CD8-positive, alpha-beta memory T cell (primary cell): ENCODE measurements at regions not wholly inside any gene's neighbourhood (a gene's known extent, or its start where the extent isn't known, plus 50 kb on each side); places are given as distances from the start of the nearest gene placed in this dataset.

Experiments
- CTCF ChIA-PET: fragments of 350-600 bp; sonication (Branson Sonifier 250); formaldehyde crosslinking; loops from one replicate; lab custom pipeline; 2021; ENCODE audit warnings: antibody characterized with exemption; lab: Charles Lee
- POLR2A ChIA-PET: fragments of 350-600 bp; sonication (Branson Sonifier 250); formaldehyde crosslinking; loops from one replicate; lab custom pipeline; 2021; ENCODE audit warnings: antibody characterized with exemption; lab: Charles Lee
- DNase-seq, 5 donors: peaks; one replicate each; pipeline versions ENCODE4 v3.0.0 to v3.0.0-alpha.2; 2020 to 2022; ENCODE audit warnings: mixed read lengths in 1 of 5
- H3K27ac ChIP-seq: one replicate; pipeline ENCODE4 v1.7.0; 2013; ENCODE audit warnings: low read depth, mild to moderate bottlenecking, low read length, moderate library complexity
- H3K27me3 ChIP-seq: 2 replicates; pipeline ENCODE4 v1.7.0; 2013; ENCODE audit warnings: low read length, mild to moderate bottlenecking; ENCODE audit not compliant: insufficient read depth, poor library complexity, severe bottlenecking
- H3K36me3 ChIP-seq: 2 replicates; pipeline ENCODE4 v1.7.0; 2013; ENCODE audit warnings: mild to moderate bottlenecking, low read length, moderate library complexity; ENCODE audit not compliant: insufficient read depth
- H3K4me1 ChIP-seq: 2 replicates; pipeline ENCODE4 v1.7.0; 2013; ENCODE audit warnings: mild to moderate bottlenecking, low read length, moderate library complexity; ENCODE audit not compliant: insufficient read depth
- H3K4me3 ChIP-seq: 2 replicates; pipeline ENCODE4 v1.7.0; 2013; ENCODE audit warnings: mild to moderate bottlenecking, low read length
- H3K9me3 ChIP-seq: 2 replicates; pipeline ENCODE4 v1.7.0; 2013; ENCODE audit warnings: mild to moderate bottlenecking, low read length
- H3K27ac Mint-ChIP-seq, 8 donors: one replicate each; pipeline ENCODE4 v1.8.0; 2020 to 2021; ENCODE audit warnings: mixed read lengths in 8 of 8, mild to moderate bottlenecking in 6 of 8, inconsistent platforms in 3 of 8, moderate library complexity in 3 of 8
- H3K27me3 Mint-ChIP-seq, 2 donors: one replicate each; pipeline ENCODE4 v1.8.0; 2020 to 2021; ENCODE audit warnings: mixed read lengths in 2 of 2, mild to moderate bottlenecking in 1 of 2, moderate library complexity in 1 of 2
- H3K36me3 Mint-ChIP-seq, 3 donors: one replicate each; pipeline ENCODE4 v1.8.0; 2020 to 2021; ENCODE audit warnings: mixed read lengths in 3 of 3, inconsistent platforms in 1 of 3, mild to moderate bottlenecking in 1 of 3
- H3K4me1 Mint-ChIP-seq, 3 donors: one replicate each; pipeline ENCODE4 v1.8.0; 2020 to 2021; ENCODE audit warnings: mixed read lengths in 3 of 3, inconsistent platforms in 1 of 3, mild to moderate bottlenecking in 1 of 3
- H3K4me3 Mint-ChIP-seq, 7 donors: one replicate each; pipeline ENCODE4 v1.8.0; 2020 to 2021; ENCODE audit warnings: mixed read lengths in 7 of 7, mild to moderate bottlenecking in 6 of 7, moderate library complexity in 4 of 7, inconsistent platforms in 2 of 7
- H3K9me3 Mint-ChIP-seq, 5 donors: one replicate each; pipeline ENCODE4 v1.8.0; 2020 to 2022; ENCODE audit warnings: mixed read lengths in 5 of 5, mild to moderate bottlenecking in 3 of 5, moderate library complexity in 2 of 5, inconsistent platforms in 1 of 5

- no peak for DNase-seq
- POLR2A ChIA-PET: no interaction called here
- Mint-ChIP-seq H3K4me3 (no peak overlapping the region), H3K9me3 (peaks cover 0 to 9% (median 5%) of the 10 kb centered on the region in 5 donors), H3K4me1 (peaks cover 28 to 37% (median 35%) of the 10 kb centered on the region in 3 donors), H3K36me3 (peaks cover 0 to 32% (median 2%) of the 10 kb centered on the region in 3 donors), H3K27me3 (peaks cover 0 to 2% of the 10 kb centered on the region in 2 donors), H3K27ac (peak overlapping the region in 2 of 8 donors; percentile 12 to 36)
- CTCF ChIA-PET: interaction anchor here (0.9 to 1.0 kb wide), 2 partner anchors 43 to 244 kb away, joined by 3 read pairs; no protein-coding TSS in a partner anchor
- H3K36me3 ChIP-seq: no peaks in the 10 kb centered on the region
- no peaks in the 10 kb centered on the region for H3K9me3 ChIP-seq
- H3K27ac ChIP-seq: no peak overlapping the region
- H3K27me3 ChIP-seq: no peaks in the 10 kb centered on the region
- H3K4me3 ChIP-seq: no peak overlapping the region
- peaks cover 26% of the 10 kb centered on the region for H3K4me1 ChIP-seq
These were observed 407.1 kb upstream of the CFAP20DC start for GRCh38 chr3:59456852-59457485.

- DNase-seq: peak in 3 of 5 donors; percentile 25 to 54 (median 51)
- peaks cover 69 to 77% (median 76%) of the 10 kb centered on the region in 3 donors for H3K4me1 Mint-ChIP-seq
- peak overlapping the region; percentile 18 to 80 (median 72) for H3K4me3 Mint-ChIP-seq
- peaks cover 0 to 12% (median 3%) of the 10 kb centered on the region in 3 donors for H3K36me3 Mint-ChIP-seq
- Histone ChIP-seq H3K27ac (peak overlapping the region; percentile 44), H3K9me3 (no peaks in the 10 kb centered on the region), H3K4me3 (peak overlapping the region; percentile 31), H3K4me1 (peaks cover 64% of the 10 kb centered on the region), H3K36me3 (no peaks in the 10 kb centered on the region), H3K27me3 (no peaks in the 10 kb centered on the region)
- no peaks in the 10 kb centered on the region for H3K9me3 Mint-ChIP-seq
- H3K27ac Mint-ChIP-seq: peak overlapping the region; percentile 85 to 98 (median 92)
- POLR2A ChIA-PET: interaction anchor here (1.0 to 1.2 kb wide), 2 partner anchors 18 to 27 kb away, joined by 4 to 9 read pairs; no protein-coding TSS in a partner anchor
- CTCF ChIA-PET: interaction anchor here (1.0 to 2.1 kb wide), 4 partner anchors 26 to 406 kb away, joined by 3 to 6 read pairs (median 4); no protein-coding TSS in a partner anchor
- peaks cover 0 to 2% of the 10 kb centered on the region in 2 donors for H3K27me3 Mint-ChIP-seq
These were observed 402.2 kb upstream of the CFAP20DC start for GRCh38 chr3:59451800-59452746.

GRCh38 chr3:59450946-59451763 lies 401.3 kb upstream of the CFAP20DC start:
- peaks cover 64% of the 10 kb centered on the region for H3K4me1 ChIP-seq
- peaks cover 0 to 12% (median 3%) of the 10 kb centered on the region in 3 donors for H3K36me3 Mint-ChIP-seq
- H3K9me3 ChIP-seq: no peaks in the 10 kb centered on the region
- H3K36me3 ChIP-seq: no peaks in the 10 kb centered on the region
- no peaks in the 10 kb centered on the region for H3K27me3 Mint-ChIP-seq
- H3K27ac ChIP-seq: peak overlapping the region; percentile 44
- ChIA-PET CTCF (interaction anchor here (1.0 to 2.1 kb wide), 4 partner anchors 25 to 407 kb away, joined by 3 to 6 read pairs (median 4); no protein-coding TSS in a partner anchor), POLR2A (interaction anchor here (1.0 to 1.2 kb wide), 2 partner anchors 19 to 26 kb away, joined by 4 to 9 read pairs; no protein-coding TSS in a partner anchor)
- peaks cover 74 to 84% (median 84%) of the 10 kb centered on the region in 3 donors for H3K4me1 Mint-ChIP-seq
- peak overlapping the region; percentile 31 for H3K4me3 ChIP-seq
- DNase-seq: peak; percentile 21 to 85 (median 81)
- peak overlapping the region; percentile 85 to 98 (median 92) for H3K27ac Mint-ChIP-seq
- peak overlapping the region; percentile 18 to 80 (median 72) for H3K4me3 Mint-ChIP-seq
- no peaks in the 10 kb centered on the region for H3K9me3 Mint-ChIP-seq
- no peaks in the 10 kb centered on the region for H3K27me3 ChIP-seq

GRCh38 chr3:59450437-59450836 lies 400.6 kb upstream of the CFAP20DC start:
- Histone ChIP-seq H3K36me3 (no peaks in the 10 kb centered on the region), H3K27ac (peak overlapping the region; percentile 44), H3K4me3 (peak overlapping the region; percentile 14), H3K9me3 (no peaks in the 10 kb centered on the region), H3K27me3 (no peaks in the 10 kb centered on the region), H3K4me1 (peaks cover 64% of the 10 kb centered on the region)
- no peaks in the 10 kb centered on the region for H3K9me3 Mint-ChIP-seq
- no peak for DNase-seq
- H3K4me1 Mint-ChIP-seq: peaks cover 79 to 91% (median 91%) of the 10 kb centered on the region in 3 donors
- H3K27ac Mint-ChIP-seq: peak overlapping the region; percentile 85 to 98 (median 92)
- CTCF ChIA-PET: no interaction called here
- H3K36me3 Mint-ChIP-seq: peaks cover 0 to 11% (median 3%) of the 10 kb centered on the region in 3 donors
- POLR2A ChIA-PET: no interaction called here
- H3K4me3 Mint-ChIP-seq: peak overlapping the region in 3 of 7 donors; percentile 28 to 73 (median 72)
- no peaks in the 10 kb centered on the region for H3K27me3 Mint-ChIP-seq

GRCh38 chr3:59446775-59447465 lies 397.1 kb upstream of the CFAP20DC start:
- Mint-ChIP-seq H3K4me3 (no peak overlapping the region), H3K27me3 (no peaks in the 10 kb centered on the region), H3K9me3 (no peaks in the 10 kb centered on the region), H3K27ac (peak overlapping the region in 1 of 8 donors; percentile 35), H3K36me3 (peaks cover 0 to 5% (median 0%) of the 10 kb centered on the region in 3 donors), H3K4me1 (peaks cover 75 to 90% (median 85%) of the 10 kb centered on the region in 3 donors)
- POLR2A ChIA-PET: no interaction called here
- Histone ChIP-seq H3K27me3 (no peaks in the 10 kb centered on the region), H3K4me3 (no peak overlapping the region), H3K4me1 (peaks cover 64% of the 10 kb centered on the region), H3K9me3 (no peaks in the 10 kb centered on the region), H3K36me3 (no peaks in the 10 kb centered on the region), H3K27ac (no peak overlapping the region)
- CTCF ChIA-PET: no interaction called here
- no peak for DNase-seq

GRCh38 chr3:59444676-59445075 lies 394.9 kb upstream of the CFAP20DC start:
- DNase-seq: no peak
- ChIA-PET POLR2A (no interaction called here), CTCF (interaction anchor here (2.4 kb wide), 1 partner anchor 20 kb away, joined by 8 read pairs; no protein-coding TSS in a partner anchor)
- Mint-ChIP-seq H3K9me3 (no peaks in the 10 kb centered on the region), H3K4me1 (peaks cover 54 to 67% (median 63%) of the 10 kb centered on the region in 3 donors), H3K4me3 (peak overlapping the region in 3 of 7 donors; percentile 53 to 82 (median 80)), H3K27me3 (no peaks in the 10 kb centered on the region), H3K36me3 (peaks cover 0 to 5% (median 0%) of the 10 kb centered on the region in 3 donors), H3K27ac (peak overlapping the region in 7 of 8 donors; percentile 61 to 97 (median 93))
- Histone ChIP-seq H3K4me1 (peaks cover 42% of the 10 kb centered on the region), H3K4me3 (peak overlapping the region; percentile 32), H3K36me3 (no peaks in the 10 kb centered on the region), H3K27me3 (no peaks in the 10 kb centered on the region), H3K27ac (no peak overlapping the region), H3K9me3 (no peaks in the 10 kb centered on the region)
